ENCODE measurements at regions not wholly inside any gene's neighbourhood (a gene's known extent, or its start where the extent isn't known, plus 50 kb on each side); places are given as distances from the start of the nearest gene placed in this dataset.

GRCh38 chr4:148779771-148780170 is 337.6 kb upstream of the NR3C2 start:
- H2AFZ ChIP-seq (ENCODE audit: low read depth, low read length, severe bottlenecking), result no peak overlapping the region
- no peak overlapping the region for H3K9ac ChIP-seq (ENCODE audit: low read length)
- TF ChIP-seq EZH2phosphoT487 (conservative IDR thresholded peaks at IDR 0.05; ENCODE audit: low read length) (no peak), CTCF (IDR thresholded peaks at IDR 0.05; ENCODE audit: insufficient read depth, low read length, poor library complexity, severe bottlenecking) (no peak)

GRCh38 chr4:148778980-148779675 is 336.9 kb upstream of the NR3C2 start:
- no peaks in the 10 kb centered on the region for H3K9me3 ChIP-seq (ENCODE audit: insufficient read depth, low read length)
- no peaks in the 10 kb centered on the region for H3K27me3 ChIP-seq (ENCODE audit: low read length)
- no peaks in the 10 kb centered on the region for H3K9me2 ChIP-seq (replicated peaks; ENCODE audit: insufficient read depth, low read length)
- H3K27ac ChIP-seq (ENCODE audit: low read depth, low read length), result no peak overlapping the region
- H4K20me1 ChIP-seq (ENCODE audit: low read depth, low read length), result no peaks in the 10 kb centered on the region
- H3K79me2 ChIP-seq (ENCODE audit: insufficient read depth, low read length), result no peaks in the 10 kb centered on the region
- H3K36me3 ChIP-seq (ENCODE audit: low read length), result no peaks in the 10 kb centered on the region
- H3K4me3 ChIP-seq (ENCODE audit: insufficient read depth, low read length, poor library complexity, severe bottlenecking), result no peak overlapping the region
- H3K4me2 ChIP-seq (ENCODE audit: low read depth, low read length, poor library complexity, severe bottlenecking), result no peak overlapping the region
- H3F3A ChIP-seq (ENCODE audit: insufficient read depth), result no peaks in the 10 kb centered on the region
- TF ChIP-seq EZH2phosphoT487 (conservative IDR thresholded peaks at IDR 0.05; ENCODE audit: low read length) (no peak), CTCF (IDR thresholded peaks at IDR 0.05; ENCODE audit: insufficient read depth, low read length, poor library complexity, severe bottlenecking) (no peak)
- no peak overlapping the region for H3K9ac ChIP-seq (ENCODE audit: low read length)
- H2AFZ ChIP-seq (ENCODE audit: low read depth, low read length, severe bottlenecking), result no peak overlapping the region

More at GRCh38 chr4:148779771-148780170, 337.6 kb upstream of the NR3C2 start:
- Histone ChIP-seq H3K36me3 (ENCODE audit: low read length) (no peaks in the 10 kb centered on the region), H3K4me3 (ENCODE audit: insufficient read depth, low read length, poor library complexity, severe bottlenecking) (no peak overlapping the region), H3K4me2 (ENCODE audit: low read depth, low read length, poor library complexity, severe bottlenecking) (no peak overlapping the region), H3K79me2 (ENCODE audit: insufficient read depth, low read length) (no peaks in the 10 kb centered on the region), H3K27ac (ENCODE audit: low read depth, low read length) (no peak overlapping the region), H3F3A (ENCODE audit: insufficient read depth) (no peaks in the 10 kb centered on the region), H3K9me3 (ENCODE audit: insufficient read depth, low read length) (no peaks in the 10 kb centered on the region), H4K20me1 (ENCODE audit: low read depth, low read length) (no peaks in the 10 kb centered on the region), H3K9me2 (replicated peaks; ENCODE audit: insufficient read depth, low read length) (no peaks in the 10 kb centered on the region), H3K27me3 (ENCODE audit: low read length) (no peaks in the 10 kb centered on the region)

- Histone ChIP-seq H3K27me3 (ENCODE audit: low read length) (no peaks in the 10 kb centered on the region), H3K79me2 (ENCODE audit: insufficient read depth, low read length) (no peaks in the 10 kb centered on the region), H4K20me1 (ENCODE audit: low read depth, low read length) (no peaks in the 10 kb centered on the region), H3K9me2 (replicated peaks; ENCODE audit: insufficient read depth, low read length) (no peaks in the 10 kb centered on the region; the same call in 1 of the 2 replicates), H3K4me2 (ENCODE audit: low read depth, low read length, poor library complexity, severe bottlenecking) (no peak overlapping the region), H3K9ac (ENCODE audit: low read length) (no peak overlapping the region), H3K27ac (ENCODE audit: low read depth, low read length) (no peak overlapping the region), H3K36me3 (ENCODE audit: low read length) (no peaks in the 10 kb centered on the region), H3K9me3 (ENCODE audit: insufficient read depth, low read length) (no peaks in the 10 kb centered on the region), H3F3A (ENCODE audit: insufficient read depth) (no peaks in the 10 kb centered on the region), H3K4me3 (ENCODE audit: insufficient read depth, low read length, poor library complexity, severe bottlenecking) (no peak overlapping the region), H2AFZ (ENCODE audit: low read depth, low read length, severe bottlenecking) (no peak overlapping the region)
- TF ChIP-seq CTCF (IDR thresholded peaks at IDR 0.05; ENCODE audit: insufficient read depth, low read length, poor library complexity, severe bottlenecking) (no peak), EZH2phosphoT487 (conservative IDR thresholded peaks at IDR 0.05; ENCODE audit: low read length) (no peak)
Measured at GRCh38 chr4:148776941-148777340, 334.7 kb upstream of the NR3C2 start.
